H9 (cell line): ENCODE measurements at regions not wholly inside any gene's neighbourhood (a gene's known extent, or its start where the extent isn't known, plus 50 kb on each side); places are given as distances from the start of the nearest gene placed in this dataset.

Experiments
- DNase-seq: peaks from one replicate; pipeline ENCODE4 v3.0.0-alpha.2; 2017
- H2AFZ ChIP-seq: one replicate; pipeline ENCODE4 v1.6.1; 2013; ENCODE audit warnings: mild to moderate bottlenecking, low read length, control low read depth, moderate library complexity
- H2AK5ac ChIP-seq: 2 replicates; pipeline ENCODE4 v1.6.1; 2013; ENCODE audit warnings: low read length, control low read depth, mixed read lengths; ENCODE audit not compliant: insufficient read length
- H2BK120ac ChIP-seq: one replicate; pipeline ENCODE4 v1.6.1; 2013; ENCODE audit warnings: low read depth, mild to moderate bottlenecking, low read length, control low read depth, inconsistent platforms; ENCODE audit not compliant: poor library complexity, severe bottlenecking
- H2BK12ac ChIP-seq: 2 replicates; pipeline ENCODE4 v1.6.1; 2013; ENCODE audit warnings: low read length, control low read depth, mixed read lengths, low read depth; ENCODE audit not compliant: insufficient read length
- H2BK15ac ChIP-seq: 2 replicates; pipeline ENCODE4 v1.6.1; 2013; ENCODE audit warnings: low read depth, low read length, control low read depth
- H2BK20ac ChIP-seq: one replicate; pipeline ENCODE4 v1.6.1; 2013; ENCODE audit warnings: low read depth, mild to moderate bottlenecking, low read length, control low read depth, inconsistent platforms; ENCODE audit not compliant: poor library complexity, severe bottlenecking
- H2BK5ac ChIP-seq: 2 replicates; pipeline ENCODE4 v1.6.1; 2013; ENCODE audit warnings: low read length, control low read depth, mixed read lengths; ENCODE audit not compliant: insufficient read length
- H3K14ac ChIP-seq: 2 replicates; pipeline ENCODE4 v1.6.1; 2013; ENCODE audit warnings: low read length, control low read depth; ENCODE audit not compliant: insufficient read depth
- H3K18ac ChIP-seq: 2 replicates; pipeline ENCODE4 v1.6.1; 2013; ENCODE audit warnings: low read depth, mild to moderate bottlenecking, mixed read lengths, low read length, control low read depth; ENCODE audit not compliant: insufficient read length
- H3K23ac ChIP-seq: 2 replicates; pipeline ENCODE4 v1.6.1; 2013; ENCODE audit warnings: low read length, control low read depth, mixed read lengths, low read depth; ENCODE audit not compliant: insufficient read length
- H3K23me2 ChIP-seq: 2 replicates; pipeline ENCODE4 v1.6.1; 2013; ENCODE audit warnings: low read depth, mild to moderate bottlenecking, mixed read lengths, low read length, control low read depth; ENCODE audit not compliant: insufficient read length, poor library complexity, severe bottlenecking
- H3K27ac ChIP-seq: 2 replicates; pipeline ENCODE4 v1.5.1; 2013; ENCODE audit warnings: low read length, control low read depth, mixed read lengths, low read depth; ENCODE audit not compliant: insufficient read length
- H3K27me3 ChIP-seq: 2 replicates; pipeline ENCODE4 v1.6.1; 2013; ENCODE audit warnings: low read length, control low read depth, inconsistent platforms; ENCODE audit not compliant: insufficient read depth
- H3K4ac ChIP-seq: 2 replicates; pipeline ENCODE4 v1.6.1; 2013; ENCODE audit warnings: low read depth, mild to moderate bottlenecking, control low read depth, inconsistent platforms, low read length, moderate library complexity
- H3K4me1 ChIP-seq: 2 replicates; pipeline ENCODE4 v1.6.1; 2013; ENCODE audit warnings: low read length, control low read depth, inconsistent platforms; ENCODE audit not compliant: insufficient read depth
- H3K4me2 ChIP-seq: 2 replicates; pipeline ENCODE4 v1.6.1; 2013; ENCODE audit warnings: low read length, control low read depth, mixed read lengths; ENCODE audit not compliant: insufficient read length, insufficient read depth
- H3K56ac ChIP-seq: 2 replicates; pipeline ENCODE4 v1.6.1; 2013; ENCODE audit warnings: low read depth, mild to moderate bottlenecking, mixed read lengths, low read length, control low read depth; ENCODE audit not compliant: insufficient read length
- H3K79me1 ChIP-seq: 2 replicates; pipeline ENCODE4 v1.6.1; 2013; ENCODE audit warnings: low read depth, mild to moderate bottlenecking, moderate library complexity, low read length, control low read depth, inconsistent platforms; ENCODE audit not compliant: insufficient read depth, poor library complexity, severe bottlenecking
- H3K79me2 ChIP-seq: 2 replicates; pipeline ENCODE4 v1.6.1; 2013; ENCODE audit warnings: low read length, control low read depth, inconsistent platforms; ENCODE audit not compliant: insufficient read depth
- H3K9ac ChIP-seq: 2 replicates; pipeline ENCODE4 v1.6.1; 2013; ENCODE audit warnings: low read length, control low read depth, mixed read lengths; ENCODE audit not compliant: insufficient read length; ENCODE audit errors: extremely low read depth
- H3K9me3 ChIP-seq: one replicate; pipeline ENCODE4 v1.6.1; 2013; ENCODE audit warnings: low read depth, low read length, inconsistent platforms; ENCODE audit not compliant: control insufficient read depth
- H3T11ph ChIP-seq: one replicate; pipeline ENCODE4 v1.6.1; 2013; ENCODE audit warnings: mild to moderate bottlenecking, low read length, control low read depth, inconsistent platforms
- H4K20me1 ChIP-seq: one replicate; pipeline ENCODE4 v1.6.1; 2013; ENCODE audit not compliant: control insufficient read depth, insufficient read length, insufficient read depth
- H4K5ac ChIP-seq: 2 replicates; pipeline ENCODE4 v1.6.1; 2013; ENCODE audit warnings: low read depth, mild to moderate bottlenecking, mixed read lengths, low read length, control low read depth; ENCODE audit not compliant: insufficient read length
- H4K8ac ChIP-seq: replicated peaks from 2 replicates; pipeline ENCODE4 v1.6.1; 2013; ENCODE audit warnings: low read length, control low read depth, mixed read lengths, low read depth; ENCODE audit not compliant: insufficient read length
- H4K91ac ChIP-seq: 2 replicates; pipeline ENCODE4 v1.6.1; 2013; ENCODE audit warnings: low read depth, mild to moderate bottlenecking, moderate library complexity, mixed read lengths, low read length, control low read depth; ENCODE audit not compliant: insufficient read length
- H3K27ac Mint-ChIP-seq, 3 experiments: 2 replicates in 2 of 3; 3 replicates in 1 of 3; pipeline ENCODE4 v1.8.0; 2020 to 2021; ENCODE audit warnings: mixed read lengths in 3 of 3, mild to moderate bottlenecking in 1 of 3, moderate library complexity in 1 of 3
- H3K27me3 Mint-ChIP-seq: 2 replicates; pipeline ENCODE4 v1.8.0; 2021; ENCODE audit warnings: low read depth, mild to moderate bottlenecking, moderate library complexity, mixed read lengths
- H3K36me3 Mint-ChIP-seq, 3 experiments: 2 replicates in 2 of 3; 3 replicates in 1 of 3; pipeline ENCODE4 v1.8.0; 2020 to 2021; ENCODE audit warnings: low read depth in 3 of 3, mixed read lengths in 3 of 3; ENCODE audit not compliant: insufficient read depth in 1 of 3
- H3K4me1 Mint-ChIP-seq, 2 experiments: 2 replicates each; pipeline ENCODE4 v1.8.0; 2020; ENCODE audit warnings: mixed read lengths in 2 of 2
- H3K4me3 Mint-ChIP-seq, 2 experiments: 2 replicates in 1 of 2; 3 replicates in 1 of 2; pipeline ENCODE4 v1.8.0; 2020 to 2021; ENCODE audit warnings: mild to moderate bottlenecking in 2 of 2, mixed read lengths in 2 of 2, moderate library complexity in 1 of 2
- H3K9me3 Mint-ChIP-seq, 2 experiments: 2 replicates in 1 of 2; 3 replicates in 1 of 2; pipeline ENCODE4 v1.8.0; 2020; ENCODE audit warnings: mild to moderate bottlenecking in 2 of 2, mixed read lengths in 2 of 2, moderate library complexity in 1 of 2
- CTCF ChIP-seq: fragments of 200-600 bp; sonication (generic); conservative IDR thresholded peaks from 3 replicates; pipeline ENCODE4 v1.8.0; 2021; ENCODE audit warnings: antibody characterized with exemption, mild to moderate bottlenecking
- WGBS: extraction: QIAGEN DNeasy Blood & Tissue Kit; methylation state at CpG from one replicate; pipeline ENCODE4 v1.1.7; 2013; ENCODE audit warnings: missing lambda C conversion rate, low lambda C conversion rate, mixed read lengths; ENCODE audit not compliant: insufficient read length; ENCODE audit errors: extremely low coverage; 5-methylcytosine and 5-hydroxymethylcytosine counted together

GRCh38 chr2:71929482-71929772 is 218.2 kb downstream of the CYP26B1 start:
- Mint-ChIP-seq H3K27me3 (peaks cover 7% of the 10 kb centered on the region), H3K36me3 (no peaks in the 10 kb centered on the region), H3K4me3 (no peak overlapping the region), H3K4me1 (no peaks in the 10 kb centered on the region), H3K27ac (no peak overlapping the region), H3K9me3 (no peaks in the 10 kb centered on the region; a peak in 2 of 5 replicates)
- Histone ChIP-seq H2BK12ac (no peak overlapping the region), H3K56ac (no peak overlapping the region), H3K14ac (no peak overlapping the region), H3K79me2 (no peaks in the 10 kb centered on the region), H3K4me1 (no peaks in the 10 kb centered on the region), H2BK120ac (no peak overlapping the region), H4K20me1 (no peaks in the 10 kb centered on the region), H3K79me1 (no peaks in the 10 kb centered on the region), H2BK20ac (no peak overlapping the region), H4K5ac (no peak overlapping the region), H4K8ac (no peak overlapping the region), H3K4ac (no peak overlapping the region), H3K9me3 (no peaks in the 10 kb centered on the region), H3K27ac (no peak overlapping the region), H4K91ac (no peak overlapping the region), H2AK5ac (no peak overlapping the region), H3K9ac (no peak overlapping the region), H3T11ph (no peak overlapping the region), H2BK15ac (no peak overlapping the region), H3K27me3 (no peaks in the 10 kb centered on the region), H3K4me2 (no peak overlapping the region), H3K23me2 (no peaks in the 10 kb centered on the region), H3K18ac (no peak overlapping the region), H3K23ac (no peak overlapping the region), H2BK5ac (no peak overlapping the region), H2AFZ (no peak overlapping the region)
- WGBS: no CpG with 5 or more reads among the region's 2 CpGs
- no peak for DNase-seq
- no peak for TF ChIP-seq CTCF
